Right ventricle myocardium superior (tissue), 1 donor: ENCODE measurements at regions not wholly inside any gene's neighbourhood (a gene's known extent, or its start where the extent isn't known, plus 50 kb on each side); places are given as distances from the start of the nearest gene placed in this dataset.
"Not testable (repeated sequence)": the region's sequence is repeated elsewhere in the genome, so short reads cannot be mapped to it uniquely, and the experiment has no call there.

Source experiments
- ATAC-seq: fragments of 200-7000 bp; cut with Tn5 transposase; one replicate; pipeline ENCODE4 v1.9.1; 2020; ENCODE audit warnings: mild to moderate bottlenecking; ENCODE audit not compliant: poor library complexity
- DNase-seq: peaks from one replicate; pipeline ENCODE4 v3.0.0-alpha.2; 2020
- intact Hi-C: fragments of 100-400 bp; cut with DNase I; formaldehyde crosslinking; loops from one replicate; pipeline ENCODE4 v1.11.2; 2022
- donor health status: DM: no; HTN: yes; CAD: no; lungs with severe emphysema.

DNA sequence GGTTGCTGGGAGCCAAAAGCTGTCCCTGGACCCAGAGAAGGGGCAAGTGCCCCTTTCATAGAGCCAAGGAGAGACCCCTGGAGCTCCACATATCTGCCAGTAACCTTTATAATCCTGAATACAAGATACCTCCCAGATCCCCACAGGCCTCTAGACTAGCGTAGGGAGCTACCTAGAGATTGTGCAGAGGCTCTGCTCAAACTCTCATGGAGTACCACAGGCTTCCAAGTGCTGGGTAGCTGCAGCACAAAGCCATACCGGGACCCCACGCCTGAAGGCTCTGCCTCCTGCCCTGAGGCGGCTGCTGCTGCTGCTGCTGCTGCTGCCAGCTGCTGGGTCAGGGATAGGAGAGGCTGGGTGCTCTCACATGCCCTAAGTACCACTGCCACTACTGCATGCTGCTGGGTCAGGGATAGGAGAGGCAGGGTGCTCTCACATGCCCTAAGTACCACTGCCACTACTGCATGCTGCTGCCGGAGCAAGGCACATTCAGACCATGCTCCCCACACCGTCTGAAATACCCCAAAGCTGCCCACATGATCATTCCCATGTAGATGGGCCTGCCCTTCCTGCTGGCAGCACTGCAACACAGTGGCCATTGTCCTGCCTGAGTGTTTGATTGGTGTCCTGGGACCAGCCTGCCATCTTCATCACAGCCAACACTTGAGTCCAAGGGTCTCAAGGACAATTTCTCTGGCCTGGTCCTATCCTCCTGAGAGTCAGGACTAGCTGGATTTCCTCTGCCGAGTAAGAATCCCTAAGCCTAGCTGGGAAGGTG is 1434.3 kb upstream of the ADGRB3 start:
- intact Hi-C loops: no loop called here
- DNase-seq (no peak), ATAC-seq (no peak)

DNA sequence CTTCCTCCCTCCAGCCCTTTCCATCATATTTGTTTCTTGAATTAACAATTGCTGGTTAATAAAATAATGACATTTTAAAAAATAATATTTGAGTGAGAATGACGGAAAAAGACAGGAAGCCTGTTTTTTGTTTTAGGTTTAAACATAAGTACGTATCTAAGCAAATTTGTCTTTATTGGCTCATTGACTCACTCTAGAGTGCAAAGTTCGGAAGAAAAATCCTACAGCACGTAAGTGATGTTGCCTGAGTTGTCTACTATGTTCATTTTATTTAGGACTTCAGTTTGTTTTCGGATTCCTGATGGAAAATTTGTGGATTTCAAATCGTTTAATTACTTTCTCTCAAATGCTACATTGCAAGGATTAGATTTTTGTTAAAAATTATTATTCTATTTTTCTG is 1435.7 kb upstream of the ADGRB3 start:
- ATAC-seq (no peak), DNase-seq (no peak)
- intact Hi-C loops: no loop called here

GRCh38 chr6:67190733-67191132 is 1444.3 kb upstream of the ADGRB3 start:
- DNase-seq (no peak), ATAC-seq (no peak)
- intact Hi-C loops: no loop called here

DNA sequence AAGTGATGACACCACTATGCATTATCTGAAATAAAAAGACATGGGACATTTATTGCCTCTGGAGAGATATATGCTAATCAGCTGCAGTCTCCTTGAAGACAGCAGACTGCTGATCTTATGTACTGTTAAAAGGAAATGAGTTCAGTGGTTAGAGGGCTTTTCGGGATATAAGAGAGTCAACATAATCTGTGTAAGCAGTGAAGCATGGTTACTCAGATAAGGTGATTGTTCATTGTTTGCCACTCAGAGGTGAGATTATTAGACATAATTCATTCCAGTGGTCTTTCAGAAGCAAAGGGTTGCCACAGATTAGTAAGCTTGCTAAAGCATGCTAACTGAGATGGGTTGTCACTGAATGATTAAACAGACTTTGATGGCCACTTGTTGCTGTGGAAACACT is 1450.7 kb upstream of the ADGRB3 start:
- no peak for ATAC-seq
- no peak for DNase-seq
- intact Hi-C loops: no loop called here

- no peak for DNase-seq
- intact Hi-C loops: no loop called here
These were observed 1460.0 kb upstream of the ADGRB3 start for GRCh38 chr6:67175101-67175500.

DNA sequence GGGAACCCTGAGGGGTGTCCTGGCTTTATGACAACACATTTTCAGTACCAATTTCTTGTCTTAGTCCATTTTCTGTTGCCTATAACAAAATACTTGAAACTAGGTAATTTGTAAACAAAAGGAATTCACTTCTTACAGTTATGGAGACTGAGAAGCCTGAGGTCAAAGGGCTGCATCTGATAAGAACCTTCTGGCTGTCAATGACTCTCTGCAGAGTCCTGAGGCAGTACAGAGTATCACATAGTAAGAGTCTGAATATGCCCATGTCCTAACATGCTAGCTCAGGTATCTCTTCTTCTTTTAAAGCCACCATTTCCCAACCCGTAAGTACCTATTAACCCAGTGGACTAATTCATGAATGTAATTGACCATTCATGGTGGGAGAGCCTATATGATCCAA is 1458.6 kb upstream of the EYS start:
- no peak for DNase-seq
- ATAC-seq: no peak
- intact Hi-C loops: no loop called here

More at GRCh38 chr6:67175101-67175500, 1460.0 kb upstream of the ADGRB3 start:
- ATAC-seq: no peak

- no peak for ATAC-seq
- no peak for DNase-seq
- intact Hi-C loops: no loop called here
These were observed 1453.8 kb upstream of the EYS start for GRCh38 chr6:67160820-67161219.

- no peak for ATAC-seq
- DNase-seq: no peak
- intact Hi-C loops: no loop called here
These were observed 1434.0 kb upstream of the EYS start for GRCh38 chr6:67141005-67141404.

DNA sequence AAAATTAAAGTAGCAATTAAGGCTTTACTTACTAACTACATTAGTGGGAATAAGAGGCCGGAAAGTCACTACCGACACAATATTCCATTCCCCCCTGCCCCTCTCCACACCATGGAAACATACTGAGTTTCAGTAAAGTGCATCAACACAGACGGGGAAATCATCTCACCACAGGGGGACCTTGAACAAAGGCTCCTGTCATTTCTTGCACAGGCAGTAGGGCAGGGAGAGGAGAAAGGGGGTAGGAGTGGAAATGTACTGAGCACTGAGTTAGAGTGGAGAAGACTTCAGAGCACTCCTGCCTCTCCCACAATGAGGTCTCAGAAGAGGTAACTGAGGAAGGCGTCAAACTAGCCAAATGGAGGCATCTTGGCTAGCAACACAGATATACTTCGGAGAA is 1426.9 kb upstream of the EYS start:
- DNase-seq (no peak), ATAC-seq (no peak)
- intact Hi-C loops: no loop called here

DNA sequence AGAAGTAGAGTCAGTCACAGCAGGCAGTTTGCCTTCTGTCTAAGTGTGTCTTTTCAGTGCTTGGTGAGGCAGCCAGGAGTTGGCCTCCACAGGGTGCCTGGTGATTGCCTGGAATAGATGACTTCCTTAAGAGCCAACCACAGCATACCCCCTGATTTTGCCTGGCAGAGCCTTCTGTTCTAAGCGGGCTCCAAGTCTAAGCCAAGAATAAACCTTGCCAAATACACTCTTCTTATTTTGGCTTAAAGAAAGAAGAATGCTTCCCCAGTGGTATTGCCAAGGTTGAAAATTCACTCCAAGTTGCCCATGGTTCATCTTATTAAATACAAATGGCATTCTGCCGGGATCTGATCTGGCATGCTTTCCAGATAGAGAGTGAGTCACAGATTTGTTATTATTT is 1424.8 kb upstream of the EYS start:
- intact Hi-C loops: no loop called here
- DNase-seq: no peak
- no peak for ATAC-seq

DNA sequence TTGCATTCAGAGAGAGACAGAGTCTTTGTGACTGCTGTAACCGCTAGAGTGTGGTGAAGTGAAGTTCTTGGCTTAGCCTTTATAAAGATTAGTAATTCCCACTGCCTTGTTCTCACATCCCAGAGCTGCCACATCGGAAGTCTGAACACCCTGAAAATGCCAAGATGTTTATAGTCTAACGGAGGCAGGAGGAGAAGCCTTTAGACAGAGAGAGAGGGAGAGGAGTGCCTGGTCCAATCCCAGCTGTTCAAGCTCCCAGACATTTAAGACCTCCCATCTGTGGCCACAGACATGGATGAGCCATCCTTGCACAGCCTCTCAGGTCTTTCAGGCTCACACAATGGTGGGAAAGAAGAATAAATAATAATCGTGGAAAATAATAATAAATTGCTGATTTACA is 1422.8 kb upstream of the EYS start:
- no peak for ATAC-seq
- no peak for DNase-seq
- intact Hi-C loops: no loop called here

- ATAC-seq (no peak), DNase-seq (no peak)
- intact Hi-C loops: no loop called here
These were observed 1420.0 kb upstream of the EYS start for GRCh38 chr6:67127041-67127440.

- intact Hi-C loops: no loop called here
- no peak for ATAC-seq
- no peak for DNase-seq
These were observed 1414.1 kb upstream of the EYS start for GRCh38 chr6:67121115-67121514.

GRCh38 chr6:67112120-67112519 is 1405.1 kb upstream of the EYS start:
- ATAC-seq: no peak
- DNase-seq: no peak
- intact Hi-C loops: no loop called here

DNA sequence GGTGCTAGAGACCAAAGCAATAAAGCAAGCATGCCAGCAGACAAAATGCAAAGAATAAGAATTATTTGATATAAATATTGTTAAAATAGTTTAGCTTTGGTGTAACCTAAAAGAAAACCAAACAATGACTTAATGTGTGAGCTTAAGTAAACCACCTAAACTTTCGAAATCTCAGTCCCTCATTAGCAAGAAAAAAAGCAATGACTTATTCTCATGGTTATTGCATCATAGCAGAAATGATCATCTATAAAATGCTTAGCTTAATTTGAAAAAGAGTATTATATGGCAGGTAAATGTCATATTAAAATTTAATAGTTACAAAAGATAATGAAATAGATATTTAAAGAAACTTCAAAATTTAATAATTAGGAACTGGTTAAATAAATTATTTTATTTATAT is 1395.7 kb upstream of the EYS start:
- intact Hi-C loops: no loop called here
- ATAC-seq: no peak

DNA sequence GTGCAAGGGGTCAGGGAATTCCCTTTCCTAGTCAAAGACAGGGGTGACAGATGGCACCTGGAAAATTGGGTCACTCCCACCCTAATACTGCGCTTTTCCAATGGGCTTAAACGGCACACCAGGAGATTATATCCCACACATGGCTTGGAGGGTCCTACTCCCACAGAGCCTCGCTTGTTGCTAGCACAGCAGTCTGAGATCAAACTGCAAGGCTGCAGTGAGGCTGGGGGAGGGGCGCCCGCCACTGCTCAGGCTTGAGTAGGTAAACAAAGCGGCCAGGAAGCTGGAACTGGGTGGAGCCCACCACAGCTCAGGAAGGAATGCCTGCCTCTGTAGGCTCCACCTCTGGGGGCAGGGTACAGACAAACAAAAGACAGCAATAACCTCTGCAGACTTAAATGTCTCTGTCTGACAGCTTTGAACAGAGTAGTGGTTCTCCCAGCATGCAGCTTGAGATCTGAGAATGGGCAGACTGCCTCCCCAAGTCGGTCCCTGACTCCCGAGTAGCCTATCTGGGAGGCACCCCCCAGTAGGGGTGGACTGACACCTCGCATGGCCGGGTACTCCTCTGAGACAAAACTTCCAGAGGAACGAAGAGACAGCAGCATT is 1388.7 kb upstream of the EYS start:
- intact Hi-C loops, DNase-seq, ATAC-seq: not testable (repeated sequence)

More for the DNA sequence above, 1395.7 kb upstream of the EYS start:
- DNase-seq: no peak

DNA sequence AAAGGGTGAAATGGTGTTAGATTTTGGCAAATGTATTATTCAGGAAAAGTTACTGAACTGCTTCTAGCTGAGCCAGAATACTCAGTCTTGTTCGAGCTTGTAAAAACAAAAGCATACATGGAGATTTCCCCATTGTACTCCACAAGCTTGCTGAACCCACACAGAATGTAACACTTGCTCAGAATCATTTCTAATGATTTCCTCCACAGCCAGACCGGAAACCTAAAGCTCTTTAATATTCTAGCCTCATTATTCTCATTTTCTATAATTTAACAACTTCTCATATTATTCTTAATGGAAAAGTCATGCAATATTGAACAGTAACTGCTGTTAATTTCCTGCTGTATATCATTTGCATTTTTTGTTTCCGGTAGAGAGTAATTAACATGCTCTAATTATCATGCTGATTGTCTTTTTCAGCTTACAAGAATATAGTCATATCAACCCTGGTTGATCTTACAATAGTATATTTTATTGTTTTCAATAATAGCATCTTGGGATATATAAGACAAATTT is 1387.5 kb upstream of the EYS start:
- no peak for DNase-seq
- ATAC-seq: no peak
- intact Hi-C loops: no loop called here

DNA sequence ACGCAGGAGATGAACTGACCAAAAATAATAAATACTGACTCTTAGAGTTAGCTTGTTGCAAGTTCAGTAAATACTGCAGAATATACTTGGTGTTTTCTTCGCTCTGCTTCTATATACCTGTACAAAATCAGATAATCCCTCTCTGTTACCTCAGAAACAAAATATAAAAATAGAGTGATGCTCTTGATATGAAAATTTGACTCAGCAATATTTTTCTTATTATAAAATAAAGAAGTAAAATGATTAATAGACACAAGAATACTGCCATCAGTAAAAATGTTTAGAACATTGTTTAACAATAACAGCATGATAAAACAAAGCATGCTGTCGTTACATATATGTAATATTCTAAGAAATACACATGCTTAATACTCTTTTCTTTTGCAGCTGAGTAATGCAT is 1366.9 kb upstream of the EYS start:
- ATAC-seq: no peak
- intact Hi-C loops: no loop called here
- DNase-seq: no peak

GRCh38 chr6:67068781-67069180 is 1361.8 kb upstream of the EYS start:
- ATAC-seq (no peak), DNase-seq (no peak)
- intact Hi-C loops: no loop called here

DNA sequence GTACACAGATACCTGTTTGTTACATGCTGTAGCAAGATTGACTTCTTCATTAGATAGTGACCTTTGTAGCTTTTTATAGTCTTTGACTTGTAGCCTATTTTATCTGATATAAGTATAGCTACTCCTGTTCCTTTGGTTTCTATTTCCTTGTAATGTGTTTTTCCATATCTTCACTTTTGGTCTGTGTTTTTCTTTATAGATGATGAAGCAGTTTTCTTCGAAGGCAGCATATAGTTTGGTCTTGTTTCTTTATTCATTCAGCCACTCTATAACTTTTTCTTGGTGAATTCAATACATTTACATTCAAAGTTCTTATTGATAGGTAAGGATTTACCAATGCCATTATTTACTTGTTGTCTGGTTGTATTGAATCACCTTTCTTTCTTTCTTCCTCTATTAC is 1357.3 kb upstream of the EYS start:
- ATAC-seq: no peak

More for the DNA sequence above, 1357.3 kb upstream of the EYS start:
- DNase-seq: no peak
- intact Hi-C loops: no loop called here
